SH-SY5Y (cell line): ENCODE measurements at regions not wholly inside any gene's neighbourhood (a gene's known extent, or its start where the extent isn't known, plus 50 kb on each side); places are given as distances from the start of the nearest gene placed in this dataset.

Source experiments
- GATA2 ChIP-seq: IDR thresholded peaks from 2 replicates; pipeline ENCODE4 v1.6.1; 2011; ENCODE audit warnings: mild to moderate bottlenecking, low read depth, low read length
- GATA3 ChIP-seq: IDR thresholded peaks from 2 replicates; pipeline ENCODE4 v1.6.1; 2011; ENCODE audit warnings: low read depth, mild to moderate bottlenecking, low read length, moderate library complexity

GRCh38 chr11:56910785-56911184 lies 77.9 kb upstream of the OR5AK2 start:
- TF ChIP-seq GATA3 = no peak
- no peak for TF ChIP-seq GATA2
